ENCODE measurements at regions not wholly inside any gene's neighbourhood (a gene's known extent, or its start where the extent isn't known, plus 50 kb on each side); places are given as distances from the start of the nearest gene placed in this dataset.

DNA sequence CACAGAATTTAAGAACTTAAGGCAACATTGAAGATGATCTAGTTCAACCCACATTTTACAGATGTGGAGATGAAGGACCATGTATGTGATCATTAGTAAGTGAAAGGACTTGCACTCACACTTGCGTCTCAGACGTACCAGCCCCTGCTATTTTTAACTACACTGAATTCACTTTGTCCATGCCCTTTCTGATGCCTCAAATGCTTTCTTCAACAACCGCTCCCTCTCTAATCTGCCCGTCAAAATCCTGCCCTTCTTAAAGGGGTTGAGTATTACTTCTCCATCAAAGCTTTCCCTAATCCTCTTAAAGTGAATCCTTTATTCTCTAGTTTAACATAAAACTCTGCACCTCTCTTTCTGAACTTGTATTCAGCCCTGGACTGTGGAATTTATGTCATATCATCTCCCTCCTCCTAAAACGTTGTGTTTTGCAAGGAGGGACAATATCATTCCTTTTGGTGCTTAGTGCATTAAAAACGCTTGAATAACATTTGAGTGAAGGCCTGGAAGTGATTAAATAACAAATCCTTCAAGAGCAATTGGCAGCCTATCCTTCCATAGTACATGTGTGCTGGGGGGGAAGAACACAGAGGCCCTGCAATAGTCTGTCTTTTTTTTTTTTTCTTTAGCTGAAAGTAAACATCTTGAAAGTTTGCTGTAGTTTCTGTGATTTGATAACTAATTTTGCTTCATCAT is 493.3 kb downstream of the LMO7 start:
- H3K18ac ChIP-seq (ENCODE audit: low read length), result no peak overlapping the region
- H3K79me1 ChIP-seq (ENCODE audit: low read length), result no peaks in the 10 kb centered on the region
- no peak overlapping the region for H2AK5ac ChIP-seq (ENCODE audit: low read length)
- H3K36me3 ChIP-seq (ENCODE audit: control insufficient read depth in 1 of 2, insufficient read depth in 2 of 2, low read length in 2 of 2), result no peaks in the 10 kb centered on the region
- no peak overlapping the region for H3K27ac ChIP-seq (ENCODE audit: low read depth, low read length)
- H2BK120ac ChIP-seq (ENCODE audit: insufficient read depth, low read length, poor library complexity), result no peak overlapping the region
- no peaks in the 10 kb centered on the region for H3K79me2 ChIP-seq (ENCODE audit: control insufficient read depth, insufficient read depth, low read length, poor library complexity)
- DNase-seq, result no peak
- no peak overlapping the region for H2BK12ac ChIP-seq (ENCODE audit: low read length)
- peaks cover 3% of the 10 kb centered on the region for H3K9me3 ChIP-seq (ENCODE audit: insufficient read depth, low read depth, low read length)
- no peak overlapping the region for H2BK5ac ChIP-seq (ENCODE audit: low read depth, low read length, poor library complexity)
- WGBS (ENCODE audit: extremely low coverage, insufficient coverage, insufficient read length), result no CpG with 5 or more reads among the region's 6 CpGs
- H3K4me2 ChIP-seq (ENCODE audit: low read length), result no peak overlapping the region
- H2AFZ ChIP-seq (ENCODE audit: insufficient read depth, low read length, poor library complexity), result no peak overlapping the region
- H3K4me3 ChIP-seq (ENCODE audit: low read depth, low read length), result no peak overlapping the region
- no peak overlapping the region for H3K9ac ChIP-seq (ENCODE audit: low read length)
- no peaks in the 10 kb centered on the region for H3K4me1 ChIP-seq (ENCODE audit: control insufficient read depth in 1 of 2, insufficient read depth in 2 of 2, low read length in 2 of 2)
- no peak overlapping the region for H3K4ac ChIP-seq (ENCODE audit: low read depth, low read length)
- H4K91ac ChIP-seq (ENCODE audit: low read depth, low read length), result no peak overlapping the region
- H3K27me3 ChIP-seq (ENCODE audit: insufficient read depth, low read length), result no peaks in the 10 kb centered on the region
- no peak overlapping the region for H4K12ac ChIP-seq (ENCODE audit: low read depth, low read length)
- no peak overlapping the region for H3K23ac ChIP-seq (ENCODE audit: low read length)
- H3K14ac ChIP-seq (ENCODE audit: low read length), result no peak overlapping the region
- no peak overlapping the region for H4K8ac ChIP-seq (ENCODE audit: low read depth, low read length)

- no peak overlapping the region for H3K4me2 ChIP-seq (ENCODE audit: low read length)
- no peak overlapping the region for H2AFZ ChIP-seq (ENCODE audit: insufficient read depth, low read length, poor library complexity)
- H3K14ac ChIP-seq (ENCODE audit: low read length), result no peak overlapping the region
- H3K27ac ChIP-seq (ENCODE audit: low read depth, low read length), result no peak overlapping the region
- H3K18ac ChIP-seq (ENCODE audit: low read length), result no peak overlapping the region
- no peaks in the 10 kb centered on the region for H3K79me1 ChIP-seq (ENCODE audit: low read length)
- no peak overlapping the region for H4K91ac ChIP-seq (ENCODE audit: low read depth, low read length)
- no peak overlapping the region for H3K4ac ChIP-seq (ENCODE audit: low read depth, low read length)
- H3K79me2 ChIP-seq (ENCODE audit: control insufficient read depth, insufficient read depth, low read length, poor library complexity), result no peaks in the 10 kb centered on the region
- no peak overlapping the region for H3K4me3 ChIP-seq (ENCODE audit: low read depth, low read length)
- no peaks in the 10 kb centered on the region for H3K4me1 ChIP-seq (ENCODE audit: control insufficient read depth in 1 of 2, insufficient read depth in 2 of 2, low read length in 2 of 2)
- no peak overlapping the region for H4K12ac ChIP-seq (ENCODE audit: low read depth, low read length)
- no peak overlapping the region for H2AK5ac ChIP-seq (ENCODE audit: low read length)
- H3K23ac ChIP-seq (ENCODE audit: low read length), result no peak overlapping the region
- H2BK12ac ChIP-seq (ENCODE audit: low read length), result no peak overlapping the region
- no peak overlapping the region for H4K8ac ChIP-seq (ENCODE audit: low read depth, low read length)
- peaks cover 6% of the 10 kb centered on the region for H3K9me3 ChIP-seq (ENCODE audit: insufficient read depth, low read depth, low read length)
- no peak overlapping the region for H2BK120ac ChIP-seq (ENCODE audit: insufficient read depth, low read length, poor library complexity)
- H3K36me3 ChIP-seq (ENCODE audit: control insufficient read depth in 1 of 2, insufficient read depth in 2 of 2, low read length in 2 of 2), result no peaks in the 10 kb centered on the region
- H3K27me3 ChIP-seq (ENCODE audit: insufficient read depth, low read length), result no peaks in the 10 kb centered on the region
- no peak overlapping the region for H3K9ac ChIP-seq (ENCODE audit: low read length)
- no peak for DNase-seq
- H2BK5ac ChIP-seq (ENCODE audit: low read depth, low read length, poor library complexity), result no peak overlapping the region
These were observed 491.8 kb downstream of the LMO7 start for GRCh38 chr13:76127922-76128321.

GRCh38 chr13:76123548-76123947 is 487.4 kb downstream of the LMO7 start:
- H4K8ac ChIP-seq (ENCODE audit: low read depth, low read length), result no peak overlapping the region
- no peak overlapping the region for H3K9ac ChIP-seq (ENCODE audit: low read length)
- H4K12ac ChIP-seq (ENCODE audit: low read depth, low read length), result no peak overlapping the region
- H2BK12ac ChIP-seq (ENCODE audit: low read length), result no peak overlapping the region
- no peak overlapping the region for H3K4me2 ChIP-seq (ENCODE audit: low read length)
- no peak overlapping the region for H2AFZ ChIP-seq (ENCODE audit: insufficient read depth, low read length, poor library complexity)
- H3K23ac ChIP-seq (ENCODE audit: low read length), result no peak overlapping the region
- H2BK120ac ChIP-seq (ENCODE audit: insufficient read depth, low read length, poor library complexity), result no peak overlapping the region
- no peaks in the 10 kb centered on the region for H3K27me3 ChIP-seq (ENCODE audit: insufficient read depth, low read length)
- peaks cover 6% of the 10 kb centered on the region for H3K9me3 ChIP-seq (ENCODE audit: insufficient read depth, low read depth, low read length)
- H3K4ac ChIP-seq (ENCODE audit: low read depth, low read length), result no peak overlapping the region
- H4K91ac ChIP-seq (ENCODE audit: low read depth, low read length), result no peak overlapping the region
- no peak for DNase-seq
- no peaks in the 10 kb centered on the region for H3K79me1 ChIP-seq (ENCODE audit: low read length)
- no peak overlapping the region for H3K14ac ChIP-seq (ENCODE audit: low read length)
- no peak overlapping the region for H3K27ac ChIP-seq (ENCODE audit: low read depth, low read length)
- no peaks in the 10 kb centered on the region for H3K79me2 ChIP-seq (ENCODE audit: control insufficient read depth, insufficient read depth, low read length, poor library complexity)
- H2BK5ac ChIP-seq (ENCODE audit: low read depth, low read length, poor library complexity), result no peak overlapping the region
- no peaks in the 10 kb centered on the region for H3K36me3 ChIP-seq (ENCODE audit: control insufficient read depth in 1 of 2, insufficient read depth in 2 of 2, low read length in 2 of 2)
- no peak overlapping the region for H2AK5ac ChIP-seq (ENCODE audit: low read length)
- H3K4me1 ChIP-seq (ENCODE audit: control insufficient read depth in 1 of 2, insufficient read depth in 2 of 2, low read length in 2 of 2), result no peaks in the 10 kb centered on the region
- H3K4me3 ChIP-seq (ENCODE audit: low read depth, low read length), result no peak overlapping the region
- no peak overlapping the region for H3K18ac ChIP-seq (ENCODE audit: low read length)

DNA sequence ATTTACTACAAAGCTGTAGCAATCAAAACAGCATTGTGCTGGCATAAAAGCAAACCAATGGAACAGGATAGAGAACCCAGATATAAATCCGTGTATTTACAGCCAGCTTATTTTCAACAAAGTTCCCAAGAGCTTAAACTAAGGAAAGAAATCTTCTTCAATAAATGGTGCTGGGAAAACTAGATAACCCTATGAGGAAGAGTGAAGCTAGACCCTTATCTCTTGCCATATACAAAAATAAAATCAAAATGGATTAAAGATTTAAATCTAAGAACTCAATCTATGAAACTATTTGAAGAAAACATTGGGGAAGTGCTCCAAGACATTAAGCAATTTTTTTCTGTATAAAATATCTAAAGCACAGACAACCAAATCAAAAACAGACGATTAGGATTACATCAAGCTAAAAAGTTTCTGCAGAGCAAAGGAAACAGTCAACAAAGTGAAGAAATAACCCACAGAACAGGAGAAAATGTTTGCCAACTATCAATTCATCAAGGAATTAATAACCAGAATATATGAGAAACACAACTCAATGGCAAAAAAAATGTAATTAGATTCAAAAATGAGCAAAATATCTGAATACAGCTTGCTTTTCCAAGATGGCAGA is 480.7 kb downstream of the LMO7 start:
- Histone ChIP-seq H3K4me3 (ENCODE audit: low read depth, low read length) (no peak overlapping the region), H2BK12ac (ENCODE audit: low read length) (no peak overlapping the region), H3K79me2 (ENCODE audit: control insufficient read depth, insufficient read depth, low read length, poor library complexity) (no peaks in the 10 kb centered on the region), H2BK5ac (ENCODE audit: low read depth, low read length, poor library complexity) (no peak overlapping the region), H4K91ac (ENCODE audit: low read depth, low read length) (no peak overlapping the region), H3K9me3 (ENCODE audit: insufficient read depth, low read depth, low read length) (peaks cover 2% of the 10 kb centered on the region), H4K12ac (ENCODE audit: low read depth, low read length) (no peak overlapping the region), H3K27ac (ENCODE audit: low read depth, low read length) (no peak overlapping the region), H3K27me3 (ENCODE audit: insufficient read depth, low read length) (no peaks in the 10 kb centered on the region), H3K18ac (ENCODE audit: low read length) (no peak overlapping the region), H3K4me1 (ENCODE audit: control insufficient read depth in 1 of 2, insufficient read depth in 2 of 2, low read length in 2 of 2) (no peaks in the 10 kb centered on the region), H3K36me3 (ENCODE audit: control insufficient read depth in 1 of 2, insufficient read depth in 2 of 2, low read length in 2 of 2) (no peaks in the 10 kb centered on the region), H3K4me2 (ENCODE audit: low read length) (no peak overlapping the region), H3K23ac (ENCODE audit: low read length) (no peak overlapping the region), H3K79me1 (ENCODE audit: low read length) (no peaks in the 10 kb centered on the region), H3K4ac (ENCODE audit: low read depth, low read length) (no peak overlapping the region), H4K8ac (ENCODE audit: low read depth, low read length) (no peak overlapping the region), H3K14ac (ENCODE audit: low read length) (no peak overlapping the region), H3K9ac (ENCODE audit: low read length) (no peak overlapping the region), H2AK5ac (ENCODE audit: low read length) (no peak overlapping the region), H2AFZ (ENCODE audit: insufficient read depth, low read length, poor library complexity) (no peak overlapping the region), H2BK120ac (ENCODE audit: insufficient read depth, low read length, poor library complexity) (no peak overlapping the region)
- no CpG with 5 or more reads among the region's 2 CpGs for WGBS (ENCODE audit: extremely low coverage, insufficient coverage, insufficient read length)
- DNase-seq, result no peak

Measured in trophoblast cell (in vitro differentiated cells and primary cell).